ENCODE measurements at regions not wholly inside any gene's neighbourhood (a gene's known extent, or its start where the extent isn't known, plus 50 kb on each side); places are given as distances from the start of the nearest gene placed in this dataset.

GRCh38 chr6:50935442-50935841 lies 116.8 kb downstream of the TFAP2B start:
- no peak for TF ChIP-seq CTCF (IDR thresholded peaks at IDR 0.05)
- TF ChIP-seq EZH2 (IDR thresholded peaks at IDR 0.05; ENCODE audit: borderline replicate concordance, insufficient read depth, low read depth, low read length, poor library complexity, severe bottlenecking) = no peak

All from B cell (primary cell).